ENCODE measurements at regions not wholly inside any gene's neighbourhood (a gene's known extent, or its start where the extent isn't known, plus 50 kb on each side); places are given as distances from the start of the nearest gene placed in this dataset.

DNA sequence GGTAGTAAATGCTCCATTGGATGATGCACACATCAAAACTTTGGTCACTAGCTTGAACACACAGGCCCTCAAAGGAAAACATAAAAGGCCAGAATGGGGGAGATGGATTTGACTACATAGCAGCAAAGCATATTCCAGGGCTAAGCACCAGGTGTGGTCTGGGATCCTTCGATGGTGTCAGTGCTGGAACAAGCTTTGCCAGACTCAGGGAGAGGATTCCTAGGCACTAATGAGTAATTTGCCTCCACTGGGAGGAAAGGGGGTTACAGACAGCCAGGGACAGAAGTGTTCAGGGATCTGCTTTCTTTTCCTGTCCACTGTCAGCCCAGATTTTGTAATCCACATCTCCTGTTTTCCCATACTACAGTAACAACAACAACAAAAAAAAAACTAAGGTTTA, 157.2 kb upstream of the OBI1 start (continued):
- TF ChIP-seq, protein P1, sequence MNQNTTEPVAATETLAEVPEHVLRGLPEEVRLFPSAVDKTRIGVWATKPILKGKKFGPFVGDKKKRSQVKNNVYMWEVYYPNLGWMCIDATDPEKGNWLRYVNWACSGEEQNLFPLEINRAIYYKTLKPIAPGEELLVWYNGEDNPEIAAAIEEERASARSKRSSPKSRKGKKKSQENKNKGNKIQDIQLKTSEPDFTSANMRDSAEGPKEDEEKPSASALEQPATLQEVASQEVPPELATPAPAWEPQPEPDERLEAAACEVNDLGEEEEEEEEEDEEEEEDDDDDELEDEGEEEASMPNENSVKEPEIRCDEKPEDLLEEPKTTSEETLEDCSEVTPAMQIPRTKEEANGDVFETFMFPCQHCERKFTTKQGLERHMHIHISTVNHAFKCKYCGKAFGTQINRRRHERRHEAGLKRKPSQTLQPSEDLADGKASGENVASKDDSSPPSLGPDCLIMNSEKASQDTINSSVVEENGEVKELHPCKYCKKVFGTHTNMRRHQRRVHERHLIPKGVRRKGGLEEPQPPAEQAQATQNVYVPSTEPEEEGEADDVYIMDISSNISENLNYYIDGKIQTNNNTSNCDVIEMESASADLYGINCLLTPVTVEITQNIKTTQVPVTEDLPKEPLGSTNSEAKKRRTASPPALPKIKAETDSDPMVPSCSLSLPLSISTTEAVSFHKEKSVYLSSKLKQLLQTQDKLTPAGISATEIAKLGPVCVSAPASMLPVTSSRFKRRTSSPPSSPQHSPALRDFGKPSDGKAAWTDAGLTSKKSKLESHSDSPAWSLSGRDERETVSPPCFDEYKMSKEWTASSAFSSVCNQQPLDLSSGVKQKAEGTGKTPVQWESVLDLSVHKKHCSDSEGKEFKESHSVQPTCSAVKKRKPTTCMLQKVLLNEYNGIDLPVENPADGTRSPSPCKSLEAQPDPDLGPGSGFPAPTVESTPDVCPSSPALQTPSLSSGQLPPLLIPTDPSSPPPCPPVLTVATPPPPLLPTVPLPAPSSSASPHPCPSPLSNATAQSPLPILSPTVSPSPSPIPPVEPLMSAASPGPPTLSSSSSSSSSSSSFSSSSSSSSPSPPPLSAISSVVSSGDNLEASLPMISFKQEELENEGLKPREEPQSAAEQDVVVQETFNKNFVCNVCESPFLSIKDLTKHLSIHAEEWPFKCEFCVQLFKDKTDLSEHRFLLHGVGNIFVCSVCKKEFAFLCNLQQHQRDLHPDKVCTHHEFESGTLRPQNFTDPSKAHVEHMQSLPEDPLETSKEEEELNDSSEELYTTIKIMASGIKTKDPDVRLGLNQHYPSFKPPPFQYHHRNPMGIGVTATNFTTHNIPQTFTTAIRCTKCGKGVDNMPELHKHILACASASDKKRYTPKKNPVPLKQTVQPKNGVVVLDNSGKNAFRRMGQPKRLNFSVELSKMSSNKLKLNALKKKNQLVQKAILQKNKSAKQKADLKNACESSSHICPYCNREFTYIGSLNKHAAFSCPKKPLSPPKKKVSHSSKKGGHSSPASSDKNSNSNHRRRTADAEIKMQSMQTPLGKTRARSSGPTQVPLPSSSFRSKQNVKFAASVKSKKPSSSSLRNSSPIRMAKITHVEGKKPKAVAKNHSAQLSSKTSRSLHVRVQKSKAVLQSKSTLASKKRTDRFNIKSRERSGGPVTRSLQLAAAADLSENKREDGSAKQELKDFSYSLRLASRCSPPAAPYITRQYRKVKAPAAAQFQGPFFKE (tag by site-specific recombination; IDR thresholded peaks at IDR 0.05; ENCODE audit: borderline replicate concordance) = no peak
- TF ChIP-seq ZNF549 (tag by site-specific recombination; IDR thresholded peaks at IDR 0.05) (no peak), ZNF571 (tag by site-specific recombination; IDR thresholded peaks at IDR 0.05) (no peak), ZNF114 (tag by site-specific recombination; IDR thresholded peaks at IDR 0.05) (no peak), ZBTB21 (tag by site-specific recombination; IDR thresholded peaks at IDR 0.05) (no peak), ZNF426 (tag by site-specific recombination; IDR thresholded peaks at IDR 0.05) (no peak), ZNF624 (tag by site-specific recombination; IDR thresholded peaks at IDR 0.05) (no peak), ZBTB20 (tag by site-specific recombination; IDR thresholded peaks at IDR 0.05) (no peak)
- TF ChIP-seq, protein P2, sequence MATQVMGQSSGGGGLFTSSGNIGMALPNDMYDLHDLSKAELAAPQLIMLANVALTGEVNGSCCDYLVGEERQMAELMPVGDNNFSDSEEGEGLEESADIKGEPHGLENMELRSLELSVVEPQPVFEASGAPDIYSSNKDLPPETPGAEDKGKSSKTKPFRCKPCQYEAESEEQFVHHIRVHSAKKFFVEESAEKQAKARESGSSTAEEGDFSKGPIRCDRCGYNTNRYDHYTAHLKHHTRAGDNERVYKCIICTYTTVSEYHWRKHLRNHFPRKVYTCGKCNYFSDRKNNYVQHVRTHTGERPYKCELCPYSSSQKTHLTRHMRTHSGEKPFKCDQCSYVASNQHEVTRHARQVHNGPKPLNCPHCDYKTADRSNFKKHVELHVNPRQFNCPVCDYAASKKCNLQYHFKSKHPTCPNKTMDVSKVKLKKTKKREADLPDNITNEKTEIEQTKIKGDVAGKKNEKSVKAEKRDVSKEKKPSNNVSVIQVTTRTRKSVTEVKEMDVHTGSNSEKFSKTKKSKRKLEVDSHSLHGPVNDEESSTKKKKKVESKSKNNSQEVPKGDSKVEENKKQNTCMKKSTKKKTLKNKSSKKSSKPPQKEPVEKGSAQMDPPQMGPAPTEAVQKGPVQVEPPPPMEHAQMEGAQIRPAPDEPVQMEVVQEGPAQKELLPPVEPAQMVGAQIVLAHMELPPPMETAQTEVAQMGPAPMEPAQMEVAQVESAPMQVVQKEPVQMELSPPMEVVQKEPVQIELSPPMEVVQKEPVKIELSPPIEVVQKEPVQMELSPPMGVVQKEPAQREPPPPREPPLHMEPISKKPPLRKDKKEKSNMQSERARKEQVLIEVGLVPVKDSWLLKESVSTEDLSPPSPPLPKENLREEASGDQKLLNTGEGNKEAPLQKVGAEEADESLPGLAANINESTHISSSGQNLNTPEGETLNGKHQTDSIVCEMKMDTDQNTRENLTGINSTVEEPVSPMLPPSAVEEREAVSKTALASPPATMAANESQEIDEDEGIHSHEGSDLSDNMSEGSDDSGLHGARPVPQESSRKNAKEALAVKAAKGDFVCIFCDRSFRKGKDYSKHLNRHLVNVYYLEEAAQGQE (tag by site-specific recombination; IDR thresholded peaks at IDR 0.05) = no peak
- TF ChIP-seq, protein P3, sequence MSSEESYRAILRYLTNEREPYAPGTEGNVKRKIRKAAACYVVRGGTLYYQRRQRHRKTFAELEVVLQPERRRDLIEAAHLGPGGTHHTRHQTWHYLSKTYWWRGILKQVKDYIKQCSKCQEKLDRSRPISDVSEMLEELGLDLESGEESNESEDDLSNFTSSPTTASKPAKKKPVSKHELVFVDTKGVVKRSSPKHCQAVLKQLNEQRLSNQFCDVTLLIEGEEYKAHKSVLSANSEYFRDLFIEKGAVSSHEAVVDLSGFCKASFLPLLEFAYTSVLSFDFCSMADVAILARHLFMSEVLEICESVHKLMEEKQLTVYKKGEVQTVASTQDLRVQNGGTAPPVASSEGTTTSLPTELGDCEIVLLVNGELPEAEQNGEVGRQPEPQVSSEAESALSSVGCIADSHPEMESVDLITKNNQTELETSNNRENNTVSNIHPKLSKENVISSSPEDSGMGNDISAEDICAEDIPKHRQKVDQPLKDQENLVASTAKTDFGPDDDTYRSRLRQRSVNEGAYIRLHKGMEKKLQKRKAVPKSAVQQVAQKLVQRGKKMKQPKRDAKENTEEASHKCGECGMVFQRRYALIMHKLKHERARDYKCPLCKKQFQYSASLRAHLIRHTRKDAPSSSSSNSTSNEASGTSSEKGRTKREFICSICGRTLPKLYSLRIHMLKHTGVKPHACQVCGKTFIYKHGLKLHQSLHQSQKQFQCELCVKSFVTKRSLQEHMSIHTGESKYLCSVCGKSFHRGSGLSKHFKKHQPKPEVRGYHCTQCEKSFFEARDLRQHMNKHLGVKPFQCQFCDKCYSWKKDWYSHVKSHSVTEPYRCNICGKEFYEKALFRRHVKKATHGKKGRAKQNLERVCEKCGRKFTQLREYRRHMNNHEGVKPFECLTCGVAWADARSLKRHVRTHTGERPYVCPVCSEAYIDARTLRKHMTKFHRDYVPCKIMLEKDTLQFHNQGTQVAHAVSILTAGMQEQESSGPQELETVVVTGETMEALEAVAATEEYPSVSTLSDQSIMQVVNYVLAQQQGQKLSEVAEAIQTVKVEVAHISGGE (tag by site-specific recombination; conservative IDR thresholded peaks at IDR 0.05; ENCODE audit: low read depth) = no peak

DNA sequence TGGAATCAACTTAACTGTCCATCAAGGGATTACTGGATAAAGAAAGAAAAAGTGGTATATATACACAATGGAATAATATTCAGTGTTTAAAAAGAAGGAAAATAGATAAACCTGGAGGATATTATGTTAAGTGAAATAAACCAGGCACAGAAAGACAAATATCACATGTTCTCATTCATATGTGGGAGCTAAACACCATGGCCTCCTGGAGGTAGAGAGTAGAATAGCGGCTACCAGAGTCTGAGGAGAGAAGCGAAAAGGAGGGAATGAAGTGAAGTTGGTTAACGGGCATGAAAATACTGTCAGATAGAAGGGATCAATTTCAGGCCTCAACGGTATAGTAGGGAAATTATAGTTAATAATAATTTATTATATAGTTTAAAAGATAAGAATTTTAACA, 147.5 kb upstream of the OBI1 start:
- ChIA-PET POLR2A (no interaction called here), CTCF (no interaction called here)
- H3K4me3 ChIP-seq (ENCODE audit: low read depth, low read length) = no peak overlapping the region
- no peaks in the 10 kb centered on the region for H3K9me3 ChIP-seq (ENCODE audit: control insufficient read depth, insufficient read depth, low read depth, low read length)
- H3K27ac ChIP-seq (ENCODE audit: extremely low read depth, low read depth, low read length) = no peak overlapping the region
- H3K36me3 ChIP-seq (ENCODE audit: control insufficient read depth in 2 of 2, insufficient read depth in 1 of 2, low read length in 2 of 2) = no peaks in the 10 kb centered on the region
- H3K4me1 ChIP-seq (ENCODE audit: control insufficient read depth, insufficient read depth, low read length) = no peaks in the 10 kb centered on the region
- no peak for TF ChIP-seq ZNF48 (tag by site-specific recombination; IDR thresholded peaks at IDR 0.05)
- no peak for TF ChIP-seq ZNF548 (tag by site-specific recombination; IDR thresholded peaks at IDR 0.05)
- TF ChIP-seq ZNF394 (tag by site-specific recombination; IDR thresholded peaks at IDR 0.05; ENCODE audit: borderline replicate concordance) = no peak
- no peak for TF ChIP-seq ZBTB20 (tag by site-specific recombination; IDR thresholded peaks at IDR 0.05)
